K562 (cell line): ENCODE measurements at regions not wholly inside any gene's neighbourhood (a gene's known extent, or its start where the extent isn't known, plus 50 kb on each side); places are given as distances from the start of the nearest gene placed in this dataset.

Experiments used
- ATAC-seq: fragments of 200-7000 bp; cut with Tn5 transposase; 3 replicates; pipeline ENCODE4 v1.9.1; 2020; ENCODE audit warnings: moderate library complexity
- BruUV-seq: library from RNA; stranded (reverse); fragments of 400-500 nt; replicated peaks from 2 replicates; lab custom pipeline; 2021; lab: Mats Ljungman, UMichigan
- CTCF ChIA-PET: fragments of 300-600 bp; formaldehyde crosslinking; extraction: SDS; loops from one replicate; lab custom pipeline; 2021; ENCODE audit warnings: low intra/inter-chr PET ratio; lab: Yijun Ruan, JAX
- POLR2A ChIA-PET: fragments of 300-600, 350-650 bp; sonication (Branson Sonifier 250); formaldehyde crosslinking; extraction: SDS; loops from one replicate; lab custom pipeline; 2021; ENCODE audit warnings: antibody characterized with exemption, inconsistent platforms; lab: Yijun Ruan, JAX
- DNase-seq, 4 experiments: peaks; one replicate each; pipeline versions ENCODE4 v3.0.0 to v3.0.0-alpha.2; 2011 to 2018; ENCODE audit warnings: low spot score in 3 of 4, mixed read lengths in 3 of 4; ENCODE audit errors: extremely low read depth in 1 of 4
- FAIRE-seq: peaks from 2 replicates; lab custom pipeline; 2011; peaks lifted over from hg19 to GRCh38; lab: Jason Lieb, UNC
- H2AFZ ChIP-seq: 2 replicates; pipeline ENCODE4 v1.6.0; 2011; ENCODE audit warnings: low read depth, low read length, control low read depth, inconsistent platforms
- H3K27ac ChIP-seq: fragments of 200-600 bp; 3 replicates; pipeline ENCODE4 v1.8.0; 2011; ENCODE audit warnings: low read depth, mild to moderate bottlenecking, control low read depth, inconsistent platforms, low read length, moderate library complexity, mixed read lengths; ENCODE audit errors: extremely low read depth
- H3K27me3 ChIP-seq, 2 experiments: fragments of 300-600 bp in 1 of 2; 2 replicates in 1 of 2; 3 replicates in 1 of 2; pipeline versions ENCODE4 v1.6.0 to v1.8.0; 2011; ENCODE audit warnings: inconsistent platforms in 2 of 2, low read length in 2 of 2, mild to moderate bottlenecking in 1 of 2, mixed read lengths in 1 of 2, moderate library complexity in 1 of 2; ENCODE audit not compliant: control insufficient read depth in 2 of 2, insufficient read depth in 2 of 2
- H3K36me3 ChIP-seq: fragments of 300-600 bp; 3 replicates; pipeline ENCODE4 v1.8.0; 2011; ENCODE audit warnings: mild to moderate bottlenecking, low read length, inconsistent platforms; ENCODE audit not compliant: control insufficient read depth, insufficient read depth
- H3K4me1 ChIP-seq, 2 experiments: fragments of 200-600 bp in 1 of 2; replicated peaks in 1 of 2; 2 replicates in 1 of 2; 3 replicates in 1 of 2; pipeline versions ENCODE4 v1.5.1 to v1.8.0; 2011; ENCODE audit warnings: inconsistent platforms in 2 of 2, low read length in 2 of 2, mild to moderate bottlenecking in 1 of 2, mixed read lengths in 1 of 2, moderate library complexity in 1 of 2; ENCODE audit not compliant: control insufficient read depth in 2 of 2, insufficient read depth in 2 of 2
- H3K4me2 ChIP-seq: 2 replicates; pipeline ENCODE4 v1.6.1; 2011; ENCODE audit warnings: low read length, control low read depth, inconsistent platforms, mixed read lengths; ENCODE audit not compliant: insufficient read depth
- H3K4me3 ChIP-seq: fragments of 200-600 bp; sonication (generic), shearing (Covaris generic); 2 replicates; pipeline ENCODE4 v1.5.1; 2016; ENCODE audit warnings: control low read depth, inconsistent platforms
- H3K79me2 ChIP-seq: fragments of 200-600 bp; 3 replicates; pipeline ENCODE4 v1.8.0; 2011; ENCODE audit warnings: low read length, inconsistent platforms; ENCODE audit not compliant: control insufficient read depth, insufficient read depth
- H3K9ac ChIP-seq, 2 experiments: 2 replicates each; pipeline versions ENCODE4 v1.6.0 to v1.6.1; 2011; ENCODE audit warnings: low read depth in 2 of 2, low read length in 2 of 2, control low read depth in 1 of 2, inconsistent platforms in 1 of 2, mild to moderate bottlenecking in 1 of 2, mixed read lengths in 1 of 2; ENCODE audit not compliant: insufficient read depth in 1 of 2
- H3K9me1 ChIP-seq: one replicate; pipeline ENCODE4 v1.6.0; 2011; ENCODE audit warnings: inconsistent platforms, mild to moderate bottlenecking, low read length, moderate library complexity; ENCODE audit not compliant: control insufficient read depth, insufficient read depth
- H3K9me3 ChIP-seq: replicated peaks from 2 replicates; pipeline ENCODE4 v1.5.1; 2011; ENCODE audit warnings: low read depth, low read length, inconsistent platforms; ENCODE audit not compliant: control insufficient read depth, insufficient read depth
- H4K20me1 ChIP-seq: replicated peaks from 2 replicates; pipeline ENCODE4 v1.6.1; 2011; ENCODE audit warnings: low read length, inconsistent platforms, mixed read lengths; ENCODE audit not compliant: control insufficient read depth, insufficient read depth
- ARID3B ChIP-seq: fragments of 250-450 bp; sonication (Bioruptor Pico); IDR thresholded peaks from 2 replicates; pipeline ENCODE4 v1.4.0; 2020; ENCODE audit warnings: borderline replicate concordance
- CBFA2T2 ChIP-seq: fragments of 450-650 bp; conservative IDR thresholded peaks from 2 replicates; pipeline ENCODE4 v1.6.1; 2017; ENCODE audit warnings: mild to moderate bottlenecking
- CCAR2 ChIP-seq: fragments of 200-400 bp; formaldehyde crosslinking; IDR thresholded peaks from 2 replicates; pipeline ENCODE4 v1.6.1; 2017; ENCODE audit warnings: mild to moderate bottlenecking, low read depth, low read length
- DMBX1 ChIP-seq: fragments of 250-450 bp; sonication (Bioruptor Pico); IDR thresholded peaks from 2 replicates; pipeline ENCODE4 v1.8.0; 2022; ENCODE audit warnings: inconsistent platforms, mild to moderate bottlenecking, moderate library complexity, borderline replicate concordance
- HDAC8 ChIP-seq: fragments of 450-650 bp; IDR thresholded peaks from 2 replicates; pipeline ENCODE4 v1.6.1; 2016; ENCODE audit warnings: mild to moderate bottlenecking, missing genetic modification characterization, moderate library complexity, missing compliant biosample characterization
- LEF1 ChIP-seq: fragments of 450-650 bp; IDR thresholded peaks from 2 replicates; pipeline ENCODE4 v1.6.1; 2016; ENCODE audit warnings: mild to moderate bottlenecking
- MAFG ChIP-seq: fragments of 450-650 bp; conservative IDR thresholded peaks from 2 replicates; pipeline ENCODE4 v1.6.1; 2016; ENCODE audit warnings: missing genetic modification characterization, missing compliant biosample characterization
- MAZ ChIP-seq, 2 experiments: fragments of 450-650 bp in 1 of 2; sonication (generic) in 1 of 2; formaldehyde crosslinking; IDR thresholded peaks in 1 of 2; conservative IDR thresholded peaks in 1 of 2; 2 replicates each; pipeline versions ENCODE4 v1.4.0 to v1.5.0; 2020; ENCODE audit warnings: mild to moderate bottlenecking in 1 of 2, missing genetic modification reagents in 1 of 2
- MTA2 ChIP-seq: fragments of 450-650 bp; IDR thresholded peaks from 2 replicates; pipeline ENCODE4 v1.6.1; 2016; ENCODE audit warnings: low read depth
- POLR3G ChIP-seq: IDR thresholded peaks from 2 replicates; pipeline ENCODE4 v1.6.1; 2011; ENCODE audit not compliant: insufficient read length, insufficient replicate concordance; ENCODE audit errors: extremely low read depth
- SP1 ChIP-seq: sonication (generic); formaldehyde crosslinking; IDR thresholded peaks from 2 replicates; pipeline ENCODE4 v1.8.1; 2022; ENCODE audit warnings: mild to moderate bottlenecking, missing genetic modification reagents
- ZNF143 ChIP-seq: sonication (generic); formaldehyde crosslinking; IDR thresholded peaks from 2 replicates; pipeline ENCODE4 v1.9.0; 2022; ENCODE audit warnings: mild to moderate bottlenecking, missing genetic modification reagents
- WGBS: fragments of 100-300 bp; shearing (Covaris generic); methylation state at CpG from one replicate; pipeline ENCODE4 v1.1.6; 2016; ENCODE audit warnings: low coverage, mixed read lengths; ENCODE audit not compliant: insufficient coverage; ENCODE audit errors: missing lambda C conversion rate; 5-methylcytosine and 5-hydroxymethylcytosine counted together
- in situ Hi-C: fragments of 300-500 bp; cut with MboI; formaldehyde crosslinking; loops from 4 replicates; pipeline ENCODE4 v1.15.0; 2018; ENCODE audit warnings: inconsistent platforms, mixed read lengths
- intact Hi-C: fragments of 100-400 bp; cut with micrococcal nuclease; formaldehyde crosslinking; loops from 2 replicates; pipeline ENCODE4 v1.14.2; 2022
- TF ChIP-seq, protein P1 (sequence below): fragments of 450-650 bp; formaldehyde crosslinking; IDR thresholded peaks from 2 replicates; pipeline ENCODE4 v1.4.0; 2020; ENCODE audit warnings: mild to moderate bottlenecking, mixed read lengths
- TF ChIP-seq, protein P2 (sequence below): fragments of 250-450 bp; sonication (Bioruptor Pico); IDR thresholded peaks from 2 replicates; pipeline ENCODE4 v1.4.0; 2020

DNA sequence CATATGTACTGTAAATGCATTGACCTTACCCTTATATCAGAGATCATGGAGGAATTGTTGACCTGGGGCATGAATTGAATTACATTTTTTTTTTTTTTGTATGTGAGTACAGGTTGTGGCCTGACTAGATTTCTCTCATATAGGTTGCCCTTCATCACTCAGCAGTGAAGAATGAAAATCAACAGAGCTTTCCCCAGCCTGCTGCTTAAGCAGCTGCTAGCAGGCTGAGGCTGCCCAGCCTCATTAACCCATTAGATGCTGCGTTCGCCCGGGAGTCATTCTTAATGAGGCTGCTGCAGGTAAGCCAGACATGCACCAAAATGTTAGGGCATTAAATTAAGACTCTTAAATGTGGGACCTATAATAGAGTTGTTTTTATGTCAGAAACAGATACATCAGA is 236.0 kb downstream of the ETNK1 start:
- Histone ChIP-seq H3K9ac (no peak overlapping the region), H3K4me1 (no peaks in the 10 kb centered on the region), H2AFZ (no peak overlapping the region), H3K27me3 (no peaks in the 10 kb centered on the region), H4K20me1 (no peaks in the 10 kb centered on the region), H3K4me2 (no peak overlapping the region), H3K9me3 (no peaks in the 10 kb centered on the region), H3K27ac (no peak overlapping the region), H3K9me1 (no peaks in the 10 kb centered on the region), H3K79me2 (no peaks in the 10 kb centered on the region), H3K36me3 (no peaks in the 10 kb centered on the region), H3K4me3 (no peak overlapping the region)
- intact Hi-C loops: no loop called here
- BruUV-seq: no TSS peak
- in situ Hi-C loops: loop anchor here (5.0 kb wide), 1 partner anchor 1921 kb away; no protein-coding TSS in a partner anchor
- WGBS: 0% methylated on average over 3 of the region's 3 CpGs
- ChIA-PET CTCF (no interaction called here), POLR2A (no interaction called here)
- no peak for DNase-seq
- no peak for FAIRE-seq
- ATAC-seq: no peak
- TF ChIP-seq SP1 (CRISPR knock-in tag) (no peak), CBFA2T2 (no peak), DMBX1 (CRISPR knock-in tag) (no peak), ZNF143 (CRISPR knock-in tag) (no peak), MAZ (CRISPR knock-in tag; conservative IDR thresholded peaks at IDR 0.05 in 1 of 2, IDR thresholded peaks at IDR 0.05 in 1 of 2) (no peak), MAFG (tag) (no peak), POLR3G (no peak), ARID3B (CRISPR knock-in tag) (no peak), LEF1 (no peak), HDAC8 (no peak), CCAR2 (no peak), MTA2 (no peak)
- TF ChIP-seq, protein P1, sequence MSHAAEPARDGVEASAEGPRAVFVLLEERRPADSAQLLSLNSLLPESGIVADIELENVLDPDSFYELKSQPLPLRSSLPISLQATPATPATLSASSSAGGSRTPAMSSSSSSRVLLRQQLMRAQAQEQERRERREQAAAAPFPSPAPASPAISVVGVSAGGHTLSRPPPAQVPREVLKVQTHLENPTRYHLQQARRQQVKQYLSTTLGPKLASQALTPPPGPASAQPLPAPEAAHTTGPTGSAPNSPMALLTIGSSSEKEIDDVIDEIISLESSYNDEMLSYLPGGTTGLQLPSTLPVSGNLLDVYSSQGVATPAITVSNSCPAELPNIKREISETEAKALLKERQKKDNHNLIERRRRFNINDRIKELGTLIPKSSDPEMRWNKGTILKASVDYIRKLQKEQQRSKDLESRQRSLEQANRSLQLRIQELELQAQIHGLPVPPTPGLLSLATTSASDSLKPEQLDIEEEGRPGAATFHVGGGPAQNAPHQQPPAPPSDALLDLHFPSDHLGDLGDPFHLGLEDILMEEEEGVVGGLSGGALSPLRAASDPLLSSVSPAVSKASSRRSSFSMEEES (CRISPR knock-in tag): no peak
- TF ChIP-seq, protein P2, sequence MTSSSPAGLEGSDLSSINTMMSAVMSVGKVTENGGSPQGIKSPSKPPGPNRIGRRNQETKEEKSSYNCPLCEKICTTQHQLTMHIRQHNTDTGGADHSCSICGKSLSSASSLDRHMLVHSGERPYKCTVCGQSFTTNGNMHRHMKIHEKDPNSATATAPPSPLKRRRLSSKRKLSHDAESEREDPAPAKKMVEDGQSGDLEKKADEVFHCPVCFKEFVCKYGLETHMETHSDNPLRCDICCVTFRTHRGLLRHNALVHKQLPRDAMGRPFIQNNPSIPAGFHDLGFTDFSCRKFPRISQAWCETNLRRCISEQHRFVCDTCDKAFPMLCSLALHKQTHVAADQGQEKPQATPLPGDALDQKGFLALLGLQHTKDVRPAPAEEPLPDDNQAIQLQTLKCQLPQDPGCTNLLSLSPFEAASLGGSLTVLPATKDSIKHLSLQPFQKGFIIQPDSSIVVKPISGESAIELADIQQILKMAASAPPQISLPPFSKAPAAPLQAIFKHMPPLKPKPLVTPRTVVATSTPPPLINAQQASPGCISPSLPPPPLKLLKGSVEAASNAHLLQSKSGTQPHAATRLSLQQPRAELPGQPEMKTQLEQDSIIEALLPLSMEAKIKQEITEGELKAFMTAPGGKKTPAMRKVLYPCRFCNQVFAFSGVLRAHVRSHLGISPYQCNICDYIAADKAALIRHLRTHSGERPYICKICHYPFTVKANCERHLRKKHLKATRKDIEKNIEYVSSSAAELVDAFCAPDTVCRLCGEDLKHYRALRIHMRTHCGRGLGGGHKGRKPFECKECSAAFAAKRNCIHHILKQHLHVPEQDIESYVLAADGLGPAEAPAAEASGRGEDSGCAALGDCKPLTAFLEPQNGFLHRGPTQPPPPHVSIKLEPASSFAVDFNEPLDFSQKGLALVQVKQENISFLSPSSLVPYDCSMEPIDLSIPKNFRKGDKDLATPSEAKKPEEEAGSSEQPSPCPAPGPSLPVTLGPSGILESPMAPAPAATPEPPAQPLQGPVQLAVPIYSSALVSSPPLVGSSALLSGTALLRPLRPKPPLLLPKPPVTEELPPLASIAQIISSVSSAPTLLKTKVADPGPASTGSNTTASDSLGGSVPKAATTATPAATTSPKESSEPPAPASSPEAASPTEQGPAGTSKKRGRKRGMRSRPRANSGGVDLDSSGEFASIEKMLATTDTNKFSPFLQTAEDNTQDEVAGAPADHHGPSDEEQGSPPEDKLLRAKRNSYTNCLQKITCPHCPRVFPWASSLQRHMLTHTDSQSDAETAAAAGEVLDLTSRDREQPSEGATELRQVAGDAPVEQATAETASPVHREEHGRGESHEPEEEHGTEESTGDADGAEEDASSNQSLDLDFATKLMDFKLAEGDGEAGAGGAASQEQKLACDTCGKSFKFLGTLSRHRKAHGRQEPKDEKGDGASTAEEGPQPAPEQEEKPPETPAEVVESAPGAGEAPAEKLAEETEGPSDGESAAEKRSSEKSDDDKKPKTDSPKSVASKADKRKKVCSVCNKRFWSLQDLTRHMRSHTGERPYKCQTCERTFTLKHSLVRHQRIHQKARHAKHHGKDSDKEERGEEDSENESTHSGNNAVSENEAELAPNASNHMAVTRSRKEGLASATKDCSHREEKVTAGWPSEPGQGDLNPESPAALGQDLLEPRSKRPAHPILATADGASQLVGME: no peak
